ENCODE measurements at regions not wholly inside any gene's neighbourhood (a gene's known extent, or its start where the extent isn't known, plus 50 kb on each side); places are given as distances from the start of the nearest gene placed in this dataset.

- TF ChIP-seq, protein P1, sequence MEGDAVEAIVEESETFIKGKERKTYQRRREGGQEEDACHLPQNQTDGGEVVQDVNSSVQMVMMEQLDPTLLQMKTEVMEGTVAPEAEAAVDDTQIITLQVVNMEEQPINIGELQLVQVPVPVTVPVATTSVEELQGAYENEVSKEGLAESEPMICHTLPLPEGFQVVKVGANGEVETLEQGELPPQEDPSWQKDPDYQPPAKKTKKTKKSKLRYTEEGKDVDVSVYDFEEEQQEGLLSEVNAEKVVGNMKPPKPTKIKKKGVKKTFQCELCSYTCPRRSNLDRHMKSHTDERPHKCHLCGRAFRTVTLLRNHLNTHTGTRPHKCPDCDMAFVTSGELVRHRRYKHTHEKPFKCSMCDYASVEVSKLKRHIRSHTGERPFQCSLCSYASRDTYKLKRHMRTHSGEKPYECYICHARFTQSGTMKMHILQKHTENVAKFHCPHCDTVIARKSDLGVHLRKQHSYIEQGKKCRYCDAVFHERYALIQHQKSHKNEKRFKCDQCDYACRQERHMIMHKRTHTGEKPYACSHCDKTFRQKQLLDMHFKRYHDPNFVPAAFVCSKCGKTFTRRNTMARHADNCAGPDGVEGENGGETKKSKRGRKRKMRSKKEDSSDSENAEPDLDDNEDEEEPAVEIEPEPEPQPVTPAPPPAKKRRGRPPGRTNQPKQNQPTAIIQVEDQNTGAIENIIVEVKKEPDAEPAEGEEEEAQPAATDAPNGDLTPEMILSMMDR (IDR thresholded peaks at IDR 0.05) = no peak
- TF ChIP-seq POLR2A (IDR thresholded peaks at IDR 0.05) = no peak
These were observed 51.8 kb upstream of the PNRC1 start for GRCh38 chr6:89028774-89029173.

Measured in heart left ventricle (tissue), 13 donors.